T47D (cell line): ENCODE measurements at regions not wholly inside any gene's neighbourhood (a gene's known extent, or its start where the extent isn't known, plus 50 kb on each side); places are given as distances from the start of the nearest gene placed in this dataset.
"Not testable (repeated sequence)": the region's sequence is repeated elsewhere in the genome, so short reads cannot be mapped to it uniquely, and the experiment has no call there.

Experiments
- DNase-seq, 2 experiments: peaks; one replicate each; pipeline versions ENCODE4 v3.0.0 to v3.0.0-alpha.2; 2011 to 2012; ENCODE audit warnings: low read depth in 1 of 2, low spot score in 1 of 2
- in situ Hi-C: cut with HindIII; loops from 2 replicates; pipeline ENCODE4 v1.10.0; 2016; ENCODE audit warnings: low sequenced_read_pairs, low pct_unique_long_range_greater_than_20kb

DNA sequence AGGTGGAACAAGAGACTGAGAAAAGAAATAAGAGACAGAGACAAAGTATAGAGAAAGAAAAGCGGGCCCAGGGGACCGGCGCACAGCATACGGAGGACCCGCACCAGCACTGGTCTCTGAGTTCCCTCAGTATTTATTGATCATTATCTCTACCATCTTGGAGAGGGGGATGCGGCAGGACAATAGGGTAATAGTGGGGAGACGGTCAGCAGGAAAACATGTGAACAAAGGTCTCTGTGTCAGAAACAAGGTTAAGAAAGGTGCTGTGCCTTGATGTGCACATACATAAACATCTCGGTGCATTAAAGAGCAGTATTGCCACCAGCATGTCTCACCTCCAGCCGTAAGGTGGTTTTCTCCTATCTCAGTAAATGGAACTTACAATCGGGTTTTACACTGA is 102.1 kb upstream of the MTLN start:
- DNase-seq, in situ Hi-C loops: not testable (repeated sequence)

DNA sequence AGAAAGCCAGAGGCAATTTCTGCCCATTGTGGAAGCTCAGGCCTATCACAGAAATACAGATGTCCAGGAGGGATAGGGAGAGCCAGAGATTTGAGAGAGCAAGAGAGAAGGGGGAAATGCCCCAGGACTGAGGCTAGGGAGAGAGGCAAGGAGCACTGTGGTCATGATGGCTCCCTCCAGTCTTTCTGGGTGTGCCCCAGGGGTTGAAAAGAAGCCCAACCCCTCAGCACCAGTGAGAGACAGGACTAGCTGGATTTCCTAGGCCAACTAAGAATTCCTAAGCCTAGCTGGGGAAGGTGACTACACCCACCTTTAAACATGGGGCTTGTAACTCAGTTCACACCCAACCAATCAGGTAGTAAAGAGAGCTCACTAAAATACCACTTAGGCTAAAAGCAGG is 100.7 kb upstream of the MTLN start:
- DNase-seq, in situ Hi-C loops: not testable (repeated sequence)

DNA sequence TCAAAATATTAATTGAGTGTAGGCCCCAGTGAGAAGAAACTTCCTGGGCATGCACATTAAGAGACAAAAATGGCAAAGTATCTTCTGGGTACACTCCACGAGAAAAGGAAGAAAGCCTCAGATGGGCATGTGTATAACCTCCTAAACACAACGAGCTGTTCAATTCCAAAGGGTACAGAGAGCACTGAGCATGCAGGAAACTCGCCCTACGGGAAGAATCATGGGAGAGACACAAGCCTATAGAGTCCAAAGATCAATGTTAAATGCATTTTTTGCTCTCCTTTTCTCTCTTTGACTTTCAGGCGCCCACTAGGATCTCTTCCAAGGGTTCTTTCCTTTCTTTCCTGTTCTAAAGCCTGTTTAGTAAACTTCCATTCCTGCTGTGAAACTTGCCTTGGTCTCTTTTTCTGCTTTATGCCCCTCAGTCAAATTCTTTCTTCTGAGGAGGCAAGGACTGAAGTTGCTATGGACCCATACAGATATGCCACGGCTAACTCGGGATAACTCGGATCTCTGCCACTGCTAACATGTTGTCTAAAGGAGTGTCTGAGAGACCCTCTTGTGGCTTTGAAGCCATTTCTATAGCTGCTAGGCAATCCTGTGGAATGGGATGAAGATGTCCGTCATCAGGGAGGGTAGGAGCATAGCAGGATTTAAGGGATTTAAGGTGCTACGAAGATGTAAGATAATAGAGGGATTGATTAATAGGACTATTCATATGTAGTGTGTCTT is 99.5 kb upstream of the MTLN start:
- DNase-seq, in situ Hi-C loops: not testable (repeated sequence)

DNA sequence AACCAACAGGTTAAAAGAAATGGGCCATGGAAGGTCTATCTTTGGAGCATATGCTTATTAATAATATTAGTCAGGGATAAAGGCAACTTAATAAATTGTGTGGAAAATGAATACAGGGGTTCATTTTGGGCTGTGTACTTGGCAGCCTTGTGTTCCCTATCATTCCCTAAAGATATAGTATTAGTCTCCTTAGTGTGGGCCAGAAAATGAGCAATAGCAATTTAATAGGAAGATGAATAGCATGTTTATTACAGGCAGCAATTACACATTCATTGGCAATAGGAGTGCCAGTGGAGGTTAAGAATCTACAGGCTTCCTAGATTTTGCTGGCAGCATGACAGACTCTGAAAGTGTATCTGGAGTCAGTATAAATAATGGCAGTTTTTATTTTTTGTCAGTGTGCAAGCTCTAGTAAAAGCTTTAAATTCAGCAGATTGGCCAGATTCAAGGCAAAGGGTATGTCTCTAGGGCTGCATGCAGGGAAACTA is 98.7 kb upstream of the MTLN start:
- in situ Hi-C loops, DNase-seq: not testable (repeated sequence)

GRCh38 chr2:110308728-110309127 is 96.4 kb upstream of the MTLN start:
- in situ Hi-C loops = not testable (repeated sequence)

DNA sequence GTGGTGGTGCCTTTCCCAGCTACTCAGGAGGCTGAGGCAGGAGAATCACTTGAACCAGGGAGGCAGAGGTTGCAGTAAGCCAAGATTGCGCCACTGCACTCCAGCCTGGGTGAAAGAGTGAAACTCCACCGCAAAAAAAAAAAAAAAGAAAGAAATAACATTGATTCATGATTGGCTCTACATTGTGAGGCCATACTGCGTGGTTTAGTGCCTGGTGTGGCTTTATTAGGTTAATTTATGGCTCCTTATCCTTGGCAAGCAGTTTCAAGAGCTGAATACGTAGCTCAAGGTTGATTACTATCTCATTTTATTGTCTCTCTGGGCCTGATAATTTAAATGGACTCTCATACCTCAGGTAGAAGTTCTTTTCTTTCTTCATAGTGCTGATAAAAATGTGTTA is 80.5 kb upstream of the MTLN start:
- in situ Hi-C loops = not testable (repeated sequence)

More at GRCh38 chr2:110308728-110309127, 96.4 kb upstream of the MTLN start:
- not testable (repeated sequence) for DNase-seq

GRCh38 chr2:110291909-110292579 is 79.7 kb upstream of the MTLN start:
- DNase-seq, in situ Hi-C loops: not testable (repeated sequence)

More for the DNA sequence above, 80.5 kb upstream of the MTLN start:
- not testable (repeated sequence) for DNase-seq

GRCh38 chr2:110287817-110288216 is 75.5 kb upstream of the MTLN start:
- in situ Hi-C loops, DNase-seq: not testable (repeated sequence)

DNA sequence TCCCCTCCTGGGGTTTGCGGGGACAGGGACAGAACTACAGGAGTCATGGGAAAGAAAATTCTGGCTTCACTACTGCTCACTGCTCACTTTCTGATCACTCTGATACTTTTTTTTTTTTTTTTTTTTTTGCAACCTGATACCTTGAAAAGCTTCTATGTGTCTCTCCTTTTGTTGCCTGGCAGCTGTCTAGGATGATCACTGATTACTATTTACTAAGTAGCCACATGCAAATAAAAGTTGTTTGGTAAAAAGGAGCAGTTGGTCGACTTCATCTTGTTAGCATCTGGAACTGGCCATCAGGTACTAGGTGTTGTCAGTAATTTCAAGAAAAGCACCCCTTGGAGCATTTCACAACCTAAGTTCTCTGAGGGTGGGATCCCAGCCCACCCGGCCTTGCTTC is 74.9 kb upstream of the MTLN start:
- DNase-seq, in situ Hi-C loops: not testable (repeated sequence)

DNA sequence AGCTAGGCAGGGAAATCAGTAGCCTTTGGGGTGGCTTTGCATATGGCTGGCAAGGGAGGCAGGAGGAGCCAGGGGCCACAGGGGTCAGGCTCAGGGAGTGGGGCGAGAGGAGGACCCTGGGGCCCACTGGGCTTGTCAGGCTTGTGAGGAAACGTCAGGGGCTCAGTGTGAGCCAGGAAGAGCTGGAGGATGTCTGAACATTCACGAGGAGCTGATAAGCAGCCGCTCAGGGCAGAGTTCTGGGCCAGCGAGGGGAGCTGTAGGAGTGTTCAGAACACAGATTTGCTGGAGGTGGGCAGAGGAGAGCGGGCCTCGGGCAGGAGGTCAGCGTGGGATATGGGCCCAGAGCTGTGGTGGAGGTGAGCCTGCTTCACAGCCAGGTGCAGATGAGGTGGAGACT is 72.7 kb upstream of the MTLN start:
- DNase-seq, in situ Hi-C loops: not testable (repeated sequence)

- DNase-seq, in situ Hi-C loops: not testable (repeated sequence)
Measured at GRCh38 chr2:110280804-110281203, 68.5 kb upstream of the MTLN start.

- in situ Hi-C loops = not testable (repeated sequence)
Measured at GRCh38 chr2:110277054-110277453, 64.7 kb upstream of the MTLN start.

DNA sequence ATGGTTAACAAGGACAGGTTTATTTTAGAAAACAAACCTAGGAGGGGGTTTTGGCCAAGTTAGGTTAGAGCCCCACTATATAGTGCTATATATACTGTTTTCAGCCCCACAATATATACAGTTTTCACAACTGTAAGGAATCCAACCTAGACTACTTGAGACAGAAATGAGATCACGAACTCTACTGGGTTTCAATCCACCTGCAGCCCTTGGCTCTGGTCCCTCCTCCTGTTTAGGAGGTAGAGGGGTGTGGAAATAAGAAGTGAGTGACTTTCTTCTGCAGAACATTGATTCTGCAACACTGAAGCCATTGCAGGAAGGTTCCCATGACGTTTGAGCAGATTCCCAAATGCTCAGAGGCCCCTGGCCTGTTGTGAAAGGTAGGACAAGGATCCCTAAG is 63.7 kb upstream of the MTLN start:
- DNase-seq, in situ Hi-C loops: not testable (repeated sequence)

More at GRCh38 chr2:110277054-110277453, 64.7 kb upstream of the MTLN start:
- DNase-seq = not testable (repeated sequence)

- DNase-seq, in situ Hi-C loops: not testable (repeated sequence)
Measured at GRCh38 chr2:110269674-110270073, 57.3 kb upstream of the MTLN start.

DNA sequence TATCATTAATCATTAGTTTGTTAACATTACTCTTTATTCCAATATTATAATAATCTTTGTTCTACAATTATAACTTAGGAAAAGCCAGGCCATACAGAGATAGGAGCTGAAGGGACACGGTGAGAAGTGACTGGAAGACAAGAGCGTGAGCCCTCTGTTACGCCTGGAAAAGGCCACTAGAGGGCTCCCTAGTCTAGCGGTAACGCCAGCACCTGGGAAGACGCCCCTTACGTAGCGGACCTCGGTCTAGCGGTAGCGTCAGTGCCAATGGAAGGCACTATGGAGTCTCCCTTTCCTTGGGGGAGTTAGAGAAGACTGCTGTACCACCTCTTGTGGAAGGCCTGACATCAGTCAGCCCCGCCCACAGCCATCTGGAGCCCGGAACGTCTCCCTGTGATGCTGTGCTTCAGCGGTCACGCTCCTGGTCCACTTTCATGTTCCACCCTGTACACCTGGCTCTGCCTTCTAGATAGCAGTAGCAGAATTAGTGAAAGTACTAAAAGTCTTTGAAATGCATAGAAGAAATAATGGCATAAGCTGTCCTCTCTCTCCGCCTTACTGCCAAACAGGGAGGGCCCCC is 55.6 kb upstream of the MTLN start:
- DNase-seq, in situ Hi-C loops: not testable (repeated sequence)

- in situ Hi-C loops, DNase-seq: not testable (repeated sequence)
Measured at GRCh38 chr2:110264804-110265203, 52.5 kb upstream of the MTLN start.

- in situ Hi-C loops, DNase-seq: not testable (repeated sequence)
Measured at GRCh38 chr2:110264076-110264681, 51.8 kb upstream of the MTLN start.

- in situ Hi-C loops, DNase-seq: not testable (repeated sequence)
Measured at GRCh38 chr2:110263462-110263861, 51.1 kb upstream of the MTLN start.
